IMR-90 (cell line): ENCODE measurements at regions not wholly inside any gene's neighbourhood (a gene's known extent, or its start where the extent isn't known, plus 50 kb on each side); places are given as distances from the start of the nearest gene placed in this dataset.

ENCODE experiments used
- BHLHE40 ChIP-seq: fragments of 150-350 bp; IDR thresholded peaks from 2 replicates; pipeline ENCODE4 v1.6.1; 2016; ENCODE audit warnings: mild to moderate bottlenecking, low read depth, low read length
- CHD1 ChIP-seq: IDR thresholded peaks from 2 replicates; pipeline ENCODE4 v1.6.1; 2012; ENCODE audit warnings: low read depth, low read length, improper control_type of control experiment
- CTCF ChIP-seq: conservative IDR thresholded peaks from 2 replicates; pipeline ENCODE4 v1.5.1; 2012; ENCODE audit warnings: mild to moderate bottlenecking, low read depth, low read length, improper control_type of control experiment
- FOS ChIP-seq: fragments of 150-350 bp; IDR thresholded peaks from 2 replicates; pipeline ENCODE4 v1.6.1; 2016; ENCODE audit warnings: low read depth, low read length
- MAFK ChIP-seq: IDR thresholded peaks from 2 replicates; pipeline ENCODE4 v1.6.1; 2012; ENCODE audit warnings: low read depth, low read length, improper control_type of control experiment
- MAZ ChIP-seq: IDR thresholded peaks from 2 replicates; pipeline ENCODE4 v1.6.1; 2012; ENCODE audit warnings: low read depth, mild to moderate bottlenecking, low read length, improper control_type of control experiment, moderate library complexity, borderline replicate concordance
- MXI1 ChIP-seq: IDR thresholded peaks from 2 replicates; pipeline ENCODE4 v1.6.1; 2012; ENCODE audit warnings: low read depth, mild to moderate bottlenecking, low read length, moderate library complexity, borderline replicate concordance
- NFE2L2 ChIP-seq: fragments of 150-350 bp; IDR thresholded peaks from 2 replicates; pipeline ENCODE4 v1.6.1; 2016; ENCODE audit warnings: low read depth, mild to moderate bottlenecking, low read length
- POLR2A ChIP-seq: IDR thresholded peaks from 2 replicates; pipeline ENCODE4 v1.6.1; 2012; ENCODE audit warnings: mild to moderate bottlenecking, low read depth, low read length
- RAD21 ChIP-seq: IDR thresholded peaks from 2 replicates; pipeline ENCODE4 v1.6.1; 2012; ENCODE audit warnings: low read length, improper control_type of control experiment
- RCOR1 ChIP-seq: IDR thresholded peaks from 2 replicates; pipeline ENCODE4 v1.6.1; 2012; ENCODE audit warnings: mild to moderate bottlenecking, low read length, improper control_type of control experiment; ENCODE audit not compliant: insufficient replicate concordance
- RFX5 ChIP-seq: IDR thresholded peaks from 2 replicates; pipeline ENCODE4 v1.8.0; 2012; ENCODE audit warnings: low read depth, mild to moderate bottlenecking, low read length, moderate library complexity
- SMC3 ChIP-seq: fragments of 150-350 bp; IDR thresholded peaks from 2 replicates; pipeline ENCODE4 v1.6.1; 2016; ENCODE audit warnings: low read depth, mild to moderate bottlenecking, antibody characterized with exemption, low read length, moderate library complexity
- TF ChIP-seq, protein P1 (sequence below): fragments of 150-350 bp; IDR thresholded peaks from 2 replicates; pipeline ENCODE4 v1.6.1; 2017; ENCODE audit warnings: mild to moderate bottlenecking, antibody characterized with exemption, low read length, low read depth

DNA sequence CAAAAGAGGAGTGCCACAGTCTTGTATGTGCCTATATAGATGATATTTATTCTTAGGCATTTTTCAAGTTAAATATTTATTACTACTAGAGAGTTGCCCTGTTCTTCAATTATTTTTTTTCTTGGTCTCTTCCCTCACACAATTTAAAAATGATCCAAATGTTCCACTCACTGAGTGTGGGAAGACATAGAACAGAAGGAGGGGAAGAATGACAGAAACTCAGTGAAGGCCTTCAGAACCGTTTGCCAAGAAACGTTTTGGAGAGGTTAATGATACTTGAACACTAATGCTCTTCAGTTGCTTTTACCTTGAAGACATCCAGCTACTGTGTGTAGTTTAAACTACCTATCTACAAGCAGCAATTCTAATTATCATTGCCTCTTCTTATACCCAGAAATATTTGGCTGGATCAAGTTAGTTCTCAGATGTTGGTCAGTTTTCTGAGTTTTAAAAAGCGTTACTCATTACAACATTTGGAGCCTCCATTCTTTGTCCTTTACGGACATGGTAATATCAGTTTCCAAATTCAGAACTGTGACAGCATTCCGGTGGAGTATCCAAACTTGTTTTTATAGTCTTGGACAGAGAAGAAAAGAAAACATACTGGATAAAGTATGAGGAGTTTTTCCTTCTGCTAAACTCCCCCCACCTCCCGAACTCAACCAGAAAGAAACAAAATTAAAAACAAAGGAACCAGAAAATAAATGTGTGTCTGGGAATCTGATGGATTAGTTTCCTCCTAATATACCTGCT, 389.7 kb downstream of the SPRY1 start:
- TF ChIP-seq POLR2A (no peak), CTCF (no peak), NFE2L2 (no peak), MAFK (no peak), RFX5 (no peak), RAD21 (no peak), MAZ (no peak), BHLHE40 (no peak), MXI1 (no peak), FOS (no peak), CHD1 (no peak), RCOR1 (no peak), SMC3 (no peak)
- TF ChIP-seq, protein P1, sequence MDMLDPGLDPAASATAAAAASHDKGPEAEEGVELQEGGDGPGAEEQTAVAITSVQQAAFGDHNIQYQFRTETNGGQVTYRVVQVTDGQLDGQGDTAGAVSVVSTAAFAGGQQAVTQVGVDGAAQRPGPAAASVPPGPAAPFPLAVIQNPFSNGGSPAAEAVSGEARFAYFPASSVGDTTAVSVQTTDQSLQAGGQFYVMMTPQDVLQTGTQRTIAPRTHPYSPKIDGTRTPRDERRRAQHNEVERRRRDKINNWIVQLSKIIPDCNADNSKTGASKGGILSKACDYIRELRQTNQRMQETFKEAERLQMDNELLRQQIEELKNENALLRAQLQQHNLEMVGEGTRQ = no peak
